ENCODE measurements at regions not wholly inside any gene's neighbourhood (a gene's known extent, or its start where the extent isn't known, plus 50 kb on each side); places are given as distances from the start of the nearest gene placed in this dataset.

DNA sequence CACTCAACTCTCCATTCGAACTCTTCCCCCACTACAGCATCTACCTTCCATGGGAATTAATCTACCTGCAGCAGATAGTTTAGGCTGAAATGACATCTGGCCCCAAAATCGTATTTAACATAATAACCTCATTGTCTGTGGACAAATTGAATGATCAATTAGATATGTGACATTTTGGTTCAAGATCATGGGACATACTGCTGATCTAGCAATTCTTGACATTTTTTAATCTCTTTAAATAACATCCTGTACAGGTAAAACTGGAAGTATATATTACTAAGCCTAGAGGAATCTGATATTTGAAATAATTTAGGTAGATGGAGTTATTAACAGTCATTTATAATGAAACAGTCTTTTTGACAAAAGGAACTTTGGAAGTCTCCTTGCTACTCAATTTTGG, 702.5 kb downstream of the NLGN4X start:
- Histone ChIP-seq H3K4me2 (ENCODE audit: control insufficient read depth, extremely low read depth, insufficient read depth, low read depth, low read length) (no peak overlapping the region), H3K36me3 (ENCODE audit: control insufficient read depth in 2 of 2, extremely low read depth in 1 of 2, insufficient read depth in 2 of 2, low read length in 2 of 2) (no peaks in the 10 kb centered on the region), H3K79me2 (ENCODE audit: control insufficient read depth, insufficient read depth, low read length) (no peaks in the 10 kb centered on the region), H3K27ac (ENCODE audit: control insufficient read depth, insufficient read depth, low read length) (no peak overlapping the region), H3K4me3 (ENCODE audit: control insufficient read depth in 2 of 3, extremely low read depth in 1 of 3, insufficient read depth in 2 of 3, low read depth in 1 of 3, low read length in 3 of 3) (no peak overlapping the region), H3K9ac (ENCODE audit: control insufficient read depth, extremely low read depth, insufficient read depth, low read length) (no peak overlapping the region), H4K20me1 (ENCODE audit: control insufficient read depth, extremely low read depth, insufficient read depth, low read length) (no peaks in the 10 kb centered on the region), H3K27me3 (ENCODE audit: control insufficient read depth, extremely low read depth, insufficient read depth, low read length) (no peaks in the 10 kb centered on the region), H2AFZ (ENCODE audit: control insufficient read depth, low read length) (no peak overlapping the region), H3K4me1 (ENCODE audit: control insufficient read depth, extremely low read depth, insufficient read depth, low read length) (no peaks in the 10 kb centered on the region), H3K9me1 (ENCODE audit: control insufficient read depth, extremely low read depth, insufficient read depth, low read length) (no peaks in the 10 kb centered on the region), H3K9me3 (ENCODE audit: control insufficient read depth, low read depth, low read length) (peaks cover 2% of the 10 kb centered on the region)
- TF ChIP-seq EZH2 (IDR thresholded peaks at IDR 0.05; ENCODE audit: low read length): no peak
- TF ChIP-seq, protein P1, sequence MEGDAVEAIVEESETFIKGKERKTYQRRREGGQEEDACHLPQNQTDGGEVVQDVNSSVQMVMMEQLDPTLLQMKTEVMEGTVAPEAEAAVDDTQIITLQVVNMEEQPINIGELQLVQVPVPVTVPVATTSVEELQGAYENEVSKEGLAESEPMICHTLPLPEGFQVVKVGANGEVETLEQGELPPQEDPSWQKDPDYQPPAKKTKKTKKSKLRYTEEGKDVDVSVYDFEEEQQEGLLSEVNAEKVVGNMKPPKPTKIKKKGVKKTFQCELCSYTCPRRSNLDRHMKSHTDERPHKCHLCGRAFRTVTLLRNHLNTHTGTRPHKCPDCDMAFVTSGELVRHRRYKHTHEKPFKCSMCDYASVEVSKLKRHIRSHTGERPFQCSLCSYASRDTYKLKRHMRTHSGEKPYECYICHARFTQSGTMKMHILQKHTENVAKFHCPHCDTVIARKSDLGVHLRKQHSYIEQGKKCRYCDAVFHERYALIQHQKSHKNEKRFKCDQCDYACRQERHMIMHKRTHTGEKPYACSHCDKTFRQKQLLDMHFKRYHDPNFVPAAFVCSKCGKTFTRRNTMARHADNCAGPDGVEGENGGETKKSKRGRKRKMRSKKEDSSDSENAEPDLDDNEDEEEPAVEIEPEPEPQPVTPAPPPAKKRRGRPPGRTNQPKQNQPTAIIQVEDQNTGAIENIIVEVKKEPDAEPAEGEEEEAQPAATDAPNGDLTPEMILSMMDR (optimal IDR thresholded peaks at IDR 0.05 in 1 of 3, IDR thresholded peaks at IDR 0.05 in 1 of 3, conservative IDR thresholded peaks at IDR 0.05 in 1 of 3; ENCODE audit: extremely low read depth in 1 of 3, insufficient read depth in 2 of 3, low read length in 3 of 3): no peak
- FAIRE-seq (no peak), DNase-seq (ENCODE audit: low read depth, low spot score) (no peak)
- dilution Hi-C loops (cut with MboI; ENCODE audit: extremely low pct_ligation_motif_present, low sequenced_read_pairs): no loop called here

DNA sequence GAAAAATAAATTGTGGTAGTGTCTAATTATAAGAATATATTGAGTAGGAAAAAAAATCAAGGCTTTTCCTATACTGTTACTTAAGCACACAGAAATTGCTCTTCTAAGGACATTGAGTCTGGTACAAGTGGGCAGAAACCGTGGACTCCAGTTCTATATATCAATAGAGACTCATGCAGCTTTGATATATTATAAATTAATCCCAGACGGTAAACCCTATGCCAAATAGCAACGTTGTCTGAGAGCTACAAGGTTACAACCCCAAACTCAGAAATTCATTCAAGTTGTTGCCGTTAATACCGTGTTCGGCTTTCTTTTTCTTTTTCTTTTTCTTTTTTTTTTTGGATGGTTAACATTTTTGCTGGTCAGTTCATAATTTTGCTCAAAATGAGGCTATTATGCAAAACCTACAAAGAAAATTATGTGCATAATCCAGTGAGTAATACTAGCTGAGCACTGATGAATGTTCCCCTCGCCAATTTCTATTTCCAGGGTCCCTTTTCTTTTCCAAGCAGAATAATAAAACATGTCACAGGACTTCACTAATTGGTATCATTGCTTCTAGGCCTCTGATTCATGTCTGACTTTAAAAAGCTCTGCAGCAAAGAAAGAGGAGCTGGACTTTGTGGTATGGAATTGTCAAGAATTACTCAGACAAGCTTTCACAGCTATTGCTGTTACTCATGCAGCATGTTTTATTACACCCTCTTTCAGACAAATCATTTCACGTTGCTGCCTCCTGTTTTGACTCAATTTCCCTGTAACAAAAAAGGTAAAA, 737.7 kb downstream of the NLGN4X start:
- H3K9me3 ChIP-seq (ENCODE audit: control insufficient read depth, low read depth, low read length): no peaks in the 10 kb centered on the region
- DNase-seq (ENCODE audit: low read depth, low spot score) (no peak), FAIRE-seq (no peak)
- dilution Hi-C loops (cut with MboI; ENCODE audit: extremely low pct_ligation_motif_present, low sequenced_read_pairs): no loop called here
- H3K9ac ChIP-seq (ENCODE audit: control insufficient read depth, extremely low read depth, insufficient read depth, low read length): no peak overlapping the region
- H3K79me2 ChIP-seq (ENCODE audit: control insufficient read depth, insufficient read depth, low read length): no peaks in the 10 kb centered on the region
- H3K9me1 ChIP-seq (ENCODE audit: control insufficient read depth, extremely low read depth, insufficient read depth, low read length): no peaks in the 10 kb centered on the region
- no peak overlapping the region for H2AFZ ChIP-seq (ENCODE audit: control insufficient read depth, low read length)
- TF ChIP-seq EZH2 (IDR thresholded peaks at IDR 0.05; ENCODE audit: low read length): no peak
- TF ChIP-seq, protein P1 (optimal IDR thresholded peaks at IDR 0.05 in 1 of 3, IDR thresholded peaks at IDR 0.05 in 1 of 3, conservative IDR thresholded peaks at IDR 0.05 in 1 of 3; ENCODE audit: extremely low read depth in 1 of 3, insufficient read depth in 2 of 3, low read length in 3 of 3): no peak
- no peaks in the 10 kb centered on the region for H3K27me3 ChIP-seq (ENCODE audit: control insufficient read depth, extremely low read depth, insufficient read depth, low read length)
- H3K4me2 ChIP-seq (ENCODE audit: control insufficient read depth, extremely low read depth, insufficient read depth, low read depth, low read length): no peak overlapping the region
- no peaks in the 10 kb centered on the region for H4K20me1 ChIP-seq (ENCODE audit: control insufficient read depth, extremely low read depth, insufficient read depth, low read length)
- no peaks in the 10 kb centered on the region for H3K36me3 ChIP-seq (ENCODE audit: control insufficient read depth in 2 of 2, extremely low read depth in 1 of 2, insufficient read depth in 2 of 2, low read length in 2 of 2)
- no peak overlapping the region for H3K27ac ChIP-seq (ENCODE audit: control insufficient read depth, insufficient read depth, low read length)
- H3K4me3 ChIP-seq (ENCODE audit: control insufficient read depth in 2 of 3, extremely low read depth in 1 of 3, insufficient read depth in 2 of 3, low read depth in 1 of 3, low read length in 3 of 3): no peak overlapping the region
- H3K4me1 ChIP-seq (ENCODE audit: control insufficient read depth, extremely low read depth, insufficient read depth, low read length): no peaks in the 10 kb centered on the region
